HCT116 (cell line): ENCODE measurements at regions not wholly inside any gene's neighbourhood (a gene's known extent, or its start where the extent isn't known, plus 50 kb on each side); places are given as distances from the start of the nearest gene placed in this dataset.

Experiments used
- ATAC-seq: fragments of 200-7000 bp; cut with Tn5 transposase; 2 replicates; pipeline ENCODE4 v1.9.1; 2020; ENCODE audit warnings: mild to moderate bottlenecking, moderate library complexity
- BruUV-seq: library from RNA; stranded (reverse); fragments of 400-500 nt; replicated peaks from 2 replicates; lab custom pipeline; 2021; lab: Mats Ljungman, UMichigan
- CTCF ChIA-PET: fragments of 300-600 bp; sonication (Branson Sonifier 250); formaldehyde crosslinking; loops from one replicate; lab custom pipeline; 2021; ENCODE audit warnings: antibody characterized with exemption; lab: Charles Lee
- POLR2A ChIA-PET: fragments of 300-600, 350-600 bp; sonication (Branson Sonifier 250); formaldehyde crosslinking; loops from one replicate; lab custom pipeline; 2021; ENCODE audit warnings: antibody characterized with exemption; lab: Charles Lee
- RAD21 ChIA-PET, 2 experiments: fragments of 300-600 bp; sonication (Branson Sonifier 250); formaldehyde crosslinking; loops; one replicate each; lab custom pipeline; 2023; ENCODE audit warnings: low total read pairs in 2 of 2; ENCODE audit not compliant: uncharacterized antibody in 2 of 2, unreplicated experiment in 2 of 2, low non-redundant PET in 1 of 2; lab: Charles Lee
- DNase-seq: peaks from one replicate; pipeline ENCODE4 v3.0.0-alpha.2; 2010; ENCODE audit warnings: low read depth, low spot score
- H2AFZ ChIP-seq: fragments of 200-600 bp; shearing (Covaris generic), sonication (generic); 2 replicates; pipeline ENCODE4 v1.6.1; 2017; ENCODE audit warnings: low read depth, mixed run types, mixed read lengths, antibody characterized with exemption, low read length; ENCODE audit not compliant: poor library complexity, severe bottlenecking
- H3K27ac ChIP-seq: 2 replicates; pipeline ENCODE4 v1.5.1; 2012; ENCODE audit warnings: low read depth, low read length
- H3K27me3 ChIP-seq: fragments of 200-600 bp; sonication (generic); 2 replicates; pipeline ENCODE4 v1.6.1; 2016; ENCODE audit warnings: mixed run types, low read length, mixed read lengths; ENCODE audit not compliant: insufficient read depth
- H3K36me3 ChIP-seq, 2 experiments: fragments of 200-500 bp in 1 of 2; fragments of 200-600 bp in 1 of 2; sonication (Bioruptor generic) in 1 of 2; sonication (generic) in 1 of 2; 2 replicates each; pipeline versions ENCODE4 v1.5.1 to v1.6.1; 2014 to 2016; ENCODE audit warnings: low read length in 2 of 2, inconsistent platforms in 1 of 2, mixed read lengths in 1 of 2, mixed run types in 1 of 2; ENCODE audit not compliant: insufficient read depth in 2 of 2, control insufficient read depth in 1 of 2
- H3K4me1 ChIP-seq, 2 experiments: fragments of 200-600 bp in 1 of 2; sonication (generic) in 1 of 2; 2 replicates each; pipeline versions ENCODE4 v1.5.1 to v1.6.1; 2012 to 2017; ENCODE audit warnings: low read length in 2 of 2, inconsistent platforms in 1 of 2, mild to moderate bottlenecking in 1 of 2, mixed read lengths in 1 of 2, mixed run types in 1 of 2, moderate library complexity in 1 of 2; ENCODE audit not compliant: insufficient read depth in 2 of 2, control insufficient read depth in 1 of 2
- H3K4me2 ChIP-seq: fragments of 200-600 bp; sonication (generic); 2 replicates; pipeline ENCODE4 v1.6.1; 2017; ENCODE audit warnings: mixed run types, low read length, mixed read lengths
- H3K4me3 ChIP-seq, 2 experiments: fragments of 200-600 bp in 1 of 2; sonication (generic) in 1 of 2; replicated peaks in 1 of 2; 2 replicates each; pipeline ENCODE4 v1.5.1; 2011 to 2016; ENCODE audit warnings: low read length in 2 of 2, control low read depth in 1 of 2, low read depth in 1 of 2, mild to moderate bottlenecking in 1 of 2, mixed read lengths in 1 of 2, mixed run types in 1 of 2
- H3K79me2 ChIP-seq: fragments of 200-600 bp; sonication (generic); 2 replicates; pipeline ENCODE4 v1.6.1; 2017; ENCODE audit warnings: mild to moderate bottlenecking, mixed run types, low read length, moderate library complexity, mixed read lengths; ENCODE audit not compliant: insufficient read depth
- H3K9ac ChIP-seq: fragments of 200-600 bp; sonication (generic); 2 replicates; pipeline ENCODE4 v1.6.1; 2016; ENCODE audit warnings: low read length, mixed read lengths
- H3K9me2 ChIP-seq: fragments of 200-600 bp; sonication (generic), shearing (Covaris generic); 2 replicates; pipeline ENCODE4 v1.6.1; 2017; ENCODE audit warnings: mixed run types, mild to moderate bottlenecking, moderate library complexity; ENCODE audit not compliant: insufficient read depth
- H3K9me3 ChIP-seq, 2 experiments: fragments of 200-500 bp in 1 of 2; fragments of 200-600 bp in 1 of 2; sonication (Bioruptor generic) in 1 of 2; sonication (generic) in 1 of 2; 2 replicates each; pipeline ENCODE4 v1.6.1; 2014 to 2017; ENCODE audit warnings: low read length in 2 of 2, mixed read lengths in 2 of 2, inconsistent platforms in 1 of 2, low read depth in 1 of 2, mild to moderate bottlenecking in 1 of 2, mixed run types in 1 of 2, moderate library complexity in 1 of 2; ENCODE audit not compliant: control insufficient read depth in 1 of 2, insufficient read depth in 1 of 2
- H4K20me1 ChIP-seq: fragments of 200-600 bp; sonication (generic), shearing (Covaris generic); 2 replicates; pipeline ENCODE4 v1.6.1; 2017; ENCODE audit warnings: mixed run types, mild to moderate bottlenecking, moderate library complexity; ENCODE audit not compliant: insufficient read depth
- CBX3 ChIP-seq: IDR thresholded peaks from 2 replicates; pipeline ENCODE4 v1.6.1; 2012; ENCODE audit warnings: low read depth
- CEBPB ChIP-seq: IDR thresholded peaks from 2 replicates; pipeline ENCODE4 v1.6.1; 2012; ENCODE audit warnings: low read depth
- EGR1 ChIP-seq: IDR thresholded peaks from 2 replicates; pipeline ENCODE4 v1.6.1; 2012; ENCODE audit warnings: low read depth
- ELF1 ChIP-seq: IDR thresholded peaks from 2 replicates; pipeline ENCODE4 v1.6.1; 2012; ENCODE audit warnings: low read depth, borderline replicate concordance
- EZH2 ChIP-seq: fragments of 200-600 bp; sonication (generic); IDR thresholded peaks from 2 replicates; pipeline ENCODE4 v1.6.1; 2017; ENCODE audit warnings: antibody characterized with exemption, mixed run types
- EZH2phosphoT487 ChIP-seq: fragments of 200-600 bp; IDR thresholded peaks from 2 replicates; pipeline ENCODE4 v1.6.1; 2018; ENCODE audit warnings: antibody characterized with exemption, borderline replicate concordance
- FOSL1 ChIP-seq: IDR thresholded peaks from 2 replicates; pipeline ENCODE4 v1.6.1; 2012; ENCODE audit warnings: low read depth
- JUND ChIP-seq: IDR thresholded peaks from 2 replicates; pipeline ENCODE4 v1.6.1; 2012
- POLR2A ChIP-seq: IDR thresholded peaks from 2 replicates; pipeline ENCODE4 v1.7.0; 2011; ENCODE audit warnings: borderline replicate concordance; ENCODE audit not compliant: insufficient read depth, insufficient read length; ENCODE audit errors: extremely low read depth
- POLR2AphosphoS5 ChIP-seq: IDR thresholded peaks from 2 replicates; pipeline ENCODE4 v1.6.1; 2011; ENCODE audit warnings: mild to moderate bottlenecking, low read depth, low read length, moderate library complexity
- RAD21 ChIP-seq: IDR thresholded peaks from 2 replicates; pipeline ENCODE4 v1.6.1; 2012; ENCODE audit warnings: low read depth, mild to moderate bottlenecking
- SIN3A ChIP-seq: IDR thresholded peaks from 2 replicates; pipeline ENCODE4 v1.6.1; 2012; ENCODE audit warnings: low read depth
- SP1 ChIP-seq: IDR thresholded peaks from 2 replicates; pipeline ENCODE4 v1.6.1; 2012; ENCODE audit warnings: low read depth
- SRF ChIP-seq: IDR thresholded peaks from 2 replicates; pipeline ENCODE4 v1.6.1; 2012; ENCODE audit warnings: low read depth
- TCF7L2 ChIP-seq: IDR thresholded peaks from 2 replicates; pipeline ENCODE4 v1.7.0; 2011; ENCODE audit warnings: borderline replicate concordance, inconsistent platforms; ENCODE audit not compliant: insufficient read depth, insufficient read length; ENCODE audit errors: extremely low read depth
- ZFX ChIP-seq: fragments of 450-650 bp; IDR thresholded peaks from 2 replicates; pipeline ENCODE4 v1.6.1; 2017
- ZNF274 ChIP-seq: fragments of 200-500 bp; sonication (Bioruptor generic); IDR thresholded peaks from 2 replicates; pipeline ENCODE4 v1.6.1; 2014; ENCODE audit warnings: mild to moderate bottlenecking, low read depth, low read length, inconsistent platforms
- intact Hi-C: fragments of 100-400 bp; cut with micrococcal nuclease; formaldehyde crosslinking; loops from 2 replicates; pipeline ENCODE4 v1.10.0; 2022
- TF ChIP-seq, protein P1 (sequence below): IDR thresholded peaks from 2 replicates; pipeline ENCODE4 v1.6.1; 2011; ENCODE audit warnings: mild to moderate bottlenecking, low read length, moderate library complexity; ENCODE audit not compliant: insufficient replicate concordance; ENCODE audit errors: extremely low read depth
- TF ChIP-seq, protein P2 (sequence below): IDR thresholded peaks from 2 replicates; pipeline ENCODE4 v1.6.1; 2012; ENCODE audit warnings: low read depth
- TF ChIP-seq, protein P3 (sequence below): IDR thresholded peaks from 2 replicates; pipeline ENCODE4 v1.6.1; 2012

DNA sequence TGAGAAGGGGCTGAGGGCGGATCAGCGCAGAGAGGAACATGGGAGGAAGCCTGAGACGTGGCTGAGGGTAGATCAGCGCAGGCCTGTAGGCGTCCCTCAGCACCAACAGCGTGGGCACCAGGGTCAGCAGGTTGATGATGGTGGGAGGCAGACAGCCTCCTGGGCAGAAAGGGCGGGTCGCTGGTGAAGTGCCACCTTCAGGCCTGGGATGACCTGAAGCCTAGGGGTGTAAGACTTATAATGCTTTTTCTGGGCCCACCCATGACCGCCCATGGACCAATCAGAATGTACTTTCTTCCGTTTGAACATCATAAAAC, 462.1 kb downstream of the TBC1D32 start:
- Histone ChIP-seq H3K9me2 (no peaks in the 10 kb centered on the region), H3K27ac (no peak overlapping the region), H3K4me3 (no peak overlapping the region), H3K27me3 (no peaks in the 10 kb centered on the region), H3K36me3 (no peaks in the 10 kb centered on the region), H2AFZ (no peak overlapping the region), H3K9me3 (no peaks in the 10 kb centered on the region), H4K20me1 (no peaks in the 10 kb centered on the region), H3K79me2 (no peaks in the 10 kb centered on the region), H3K4me1 (no peaks in the 10 kb centered on the region), H3K9ac (no peak overlapping the region), H3K4me2 (no peak overlapping the region)
- BruUV-seq: no TSS peak
- intact Hi-C loops: no loop called here
- ChIA-PET POLR2A (no interaction called here), CTCF (no interaction called here), RAD21 (no interaction called here)
- TF ChIP-seq EZH2: no peak
- TF ChIP-seq CEBPB: no peak
- TF ChIP-seq RAD21: no peak
- TF ChIP-seq POLR2AphosphoS5: no peak
- no peak for TF ChIP-seq SP1
- no peak for TF ChIP-seq EZH2phosphoT487
- no peak for TF ChIP-seq FOSL1
- TF ChIP-seq ZNF274: no peak
- no peak for TF ChIP-seq ELF1
- TF ChIP-seq SIN3A: no peak
- TF ChIP-seq, protein P1, sequence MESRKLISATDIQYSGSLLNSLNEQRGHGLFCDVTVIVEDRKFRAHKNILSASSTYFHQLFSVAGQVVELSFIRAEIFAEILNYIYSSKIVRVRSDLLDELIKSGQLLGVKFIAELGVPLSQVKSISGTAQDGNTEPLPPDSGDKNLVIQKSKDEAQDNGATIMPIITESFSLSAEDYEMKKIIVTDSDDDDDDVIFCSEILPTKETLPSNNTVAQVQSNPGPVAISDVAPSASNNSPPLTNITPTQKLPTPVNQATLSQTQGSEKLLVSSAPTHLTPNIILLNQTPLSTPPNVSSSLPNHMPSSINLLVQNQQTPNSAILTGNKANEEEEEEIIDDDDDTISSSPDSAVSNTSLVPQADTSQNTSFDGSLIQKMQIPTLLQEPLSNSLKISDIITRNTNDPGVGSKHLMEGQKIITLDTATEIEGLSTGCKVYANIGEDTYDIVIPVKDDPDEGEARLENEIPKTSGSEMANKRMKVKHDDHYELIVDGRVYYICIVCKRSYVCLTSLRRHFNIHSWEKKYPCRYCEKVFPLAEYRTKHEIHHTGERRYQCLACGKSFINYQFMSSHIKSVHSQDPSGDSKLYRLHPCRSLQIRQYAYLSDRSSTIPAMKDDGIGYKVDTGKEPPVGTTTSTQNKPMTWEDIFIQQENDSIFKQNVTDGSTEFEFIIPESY: no peak
- no peak for TF ChIP-seq JUND
- TF ChIP-seq EGR1: no peak
- TF ChIP-seq SRF: no peak
- no peak for TF ChIP-seq TCF7L2
- no peak for TF ChIP-seq POLR2A
- TF ChIP-seq ZFX: no peak
- TF ChIP-seq, protein P2, sequence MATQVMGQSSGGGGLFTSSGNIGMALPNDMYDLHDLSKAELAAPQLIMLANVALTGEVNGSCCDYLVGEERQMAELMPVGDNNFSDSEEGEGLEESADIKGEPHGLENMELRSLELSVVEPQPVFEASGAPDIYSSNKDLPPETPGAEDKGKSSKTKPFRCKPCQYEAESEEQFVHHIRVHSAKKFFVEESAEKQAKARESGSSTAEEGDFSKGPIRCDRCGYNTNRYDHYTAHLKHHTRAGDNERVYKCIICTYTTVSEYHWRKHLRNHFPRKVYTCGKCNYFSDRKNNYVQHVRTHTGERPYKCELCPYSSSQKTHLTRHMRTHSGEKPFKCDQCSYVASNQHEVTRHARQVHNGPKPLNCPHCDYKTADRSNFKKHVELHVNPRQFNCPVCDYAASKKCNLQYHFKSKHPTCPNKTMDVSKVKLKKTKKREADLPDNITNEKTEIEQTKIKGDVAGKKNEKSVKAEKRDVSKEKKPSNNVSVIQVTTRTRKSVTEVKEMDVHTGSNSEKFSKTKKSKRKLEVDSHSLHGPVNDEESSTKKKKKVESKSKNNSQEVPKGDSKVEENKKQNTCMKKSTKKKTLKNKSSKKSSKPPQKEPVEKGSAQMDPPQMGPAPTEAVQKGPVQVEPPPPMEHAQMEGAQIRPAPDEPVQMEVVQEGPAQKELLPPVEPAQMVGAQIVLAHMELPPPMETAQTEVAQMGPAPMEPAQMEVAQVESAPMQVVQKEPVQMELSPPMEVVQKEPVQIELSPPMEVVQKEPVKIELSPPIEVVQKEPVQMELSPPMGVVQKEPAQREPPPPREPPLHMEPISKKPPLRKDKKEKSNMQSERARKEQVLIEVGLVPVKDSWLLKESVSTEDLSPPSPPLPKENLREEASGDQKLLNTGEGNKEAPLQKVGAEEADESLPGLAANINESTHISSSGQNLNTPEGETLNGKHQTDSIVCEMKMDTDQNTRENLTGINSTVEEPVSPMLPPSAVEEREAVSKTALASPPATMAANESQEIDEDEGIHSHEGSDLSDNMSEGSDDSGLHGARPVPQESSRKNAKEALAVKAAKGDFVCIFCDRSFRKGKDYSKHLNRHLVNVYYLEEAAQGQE: no peak
- TF ChIP-seq CBX3: no peak
- TF ChIP-seq, protein P3, sequence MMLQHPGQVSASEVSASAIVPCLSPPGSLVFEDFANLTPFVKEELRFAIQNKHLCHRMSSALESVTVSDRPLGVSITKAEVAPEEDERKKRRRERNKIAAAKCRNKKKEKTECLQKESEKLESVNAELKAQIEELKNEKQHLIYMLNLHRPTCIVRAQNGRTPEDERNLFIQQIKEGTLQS: no peak
- ATAC-seq (no peak), DNase-seq (no peak)
